Vagina (tissue), 2 donors: ENCODE measurements at regions not wholly inside any gene's neighbourhood (a gene's known extent, or its start where the extent isn't known, plus 50 kb on each side); places are given as distances from the start of the nearest gene placed in this dataset.
A peak's percentile ranks its signal among the peaks of the same experiment; 100 is the strongest.

Experiments
- DNase-seq, 2 donors: peaks; one replicate each; pipeline ENCODE4 v3.0.0-alpha.2; 2017; ENCODE audit errors: extremely low spot score in 2 of 2
- H3K27ac ChIP-seq: fragments of 200-600 bp; sonication (generic); one replicate; pipeline ENCODE4 v1.5.1; 2019
- H3K27me3 ChIP-seq: fragments of 200-600 bp; sonication (generic); one replicate; pipeline ENCODE4 v1.5.1; 2019
- H3K36me3 ChIP-seq, 2 donors: fragments of 200-600 bp; sonication (generic); one replicate each; pipeline ENCODE4 v1.5.1; 2017 to 2019
- H3K4me1 ChIP-seq: fragments of 200-600 bp; sonication (generic); one replicate; pipeline ENCODE4 v1.5.1; 2019
- H3K4me3 ChIP-seq, 2 donors: fragments of 200-600 bp; sonication (generic); 1 replicate in 1 of 2; 2 replicates in 1 of 2; pipeline ENCODE4 v1.5.1; 2016 to 2019
- H3K9me3 ChIP-seq: fragments of 200-600 bp; sonication (generic); one replicate; pipeline ENCODE4 v1.5.1; 2019
- CTCF ChIP-seq, 3 experiments: fragments of 450-650 bp in 2 of 3; fragments of 200-600 bp in 1 of 3; sonication (generic) in 1 of 3; IDR thresholded peaks; one replicate each; pipeline ENCODE4 v1.5.1; 2017 to 2019; ENCODE audit warnings: antibody characterized with exemption in 3 of 3, mild to moderate bottlenecking in 2 of 3, moderate library complexity in 2 of 3
- POLR2A ChIP-seq, 2 donors: fragments of 450-650 bp; IDR thresholded peaks; one replicate each; pipeline ENCODE4 v1.6.1; 2017; ENCODE audit warnings: antibody characterized with exemption in 2 of 2, mild to moderate bottlenecking in 2 of 2, moderate library complexity in 2 of 2
- POLR2AphosphoS5 ChIP-seq, 2 donors: sonication (generic); formaldehyde crosslinking; IDR thresholded peaks; one replicate each; pipeline ENCODE4 v1.9.0; 2017; ENCODE audit warnings: antibody characterized with exemption in 2 of 2, mild to moderate bottlenecking in 2 of 2, low read depth in 1 of 2; ENCODE audit not compliant: insufficient read depth in 1 of 2
- intact Hi-C: fragments of 100-400 bp; cut with DNase I; formaldehyde crosslinking; loops from one replicate; pipeline ENCODE4 v1.15.1; 2023

GRCh38 chr12:115199831-115200230 is 515.9 kb upstream of the TBX3 start:
- Histone ChIP-seq H3K4me1 (peaks cover 15% of the 10 kb centered on the region), H3K9me3 (no peaks in the 10 kb centered on the region), H3K36me3 (no peaks in the 10 kb centered on the region), H3K4me3 (no peak overlapping the region), H3K27ac (no peak overlapping the region), H3K27me3 (no peaks in the 10 kb centered on the region)
- intact Hi-C loops, result no loop called here
- no peak for DNase-seq
- TF ChIP-seq CTCF (IDR thresholded peaks at IDR 0.05), result no peak
- no peak for TF ChIP-seq POLR2AphosphoS5 (IDR thresholded peaks at IDR 0.05; ENCODE audit: insufficient read depth in 1 of 2, low read depth in 1 of 2)
- TF ChIP-seq POLR2A (IDR thresholded peaks at IDR 0.05), result no peak

- intact Hi-C loops, result no loop called here
- Histone ChIP-seq H3K27me3 (no peaks in the 10 kb centered on the region), H3K36me3 (no peaks in the 10 kb centered on the region), H3K4me1 (peaks cover 8% of the 10 kb centered on the region), H3K9me3 (no peaks in the 10 kb centered on the region), H3K27ac (no peak overlapping the region), H3K4me3 (no peak overlapping the region)
- no peak for TF ChIP-seq POLR2A (IDR thresholded peaks at IDR 0.05)
- no peak for TF ChIP-seq CTCF (IDR thresholded peaks at IDR 0.05)
- peak; percentile 31 to 32 for TF ChIP-seq POLR2AphosphoS5 (IDR thresholded peaks at IDR 0.05; ENCODE audit: insufficient read depth in 1 of 2, low read depth in 1 of 2)
- DNase-seq, result no peak
Measured at GRCh38 chr12:115194857-115195256, 510.9 kb upstream of the TBX3 start.

- TF ChIP-seq POLR2AphosphoS5 (IDR thresholded peaks at IDR 0.05; ENCODE audit: insufficient read depth in 1 of 2, low read depth in 1 of 2), result no peak
- TF ChIP-seq POLR2A (IDR thresholded peaks at IDR 0.05), result no peak
- no peak for TF ChIP-seq CTCF (IDR thresholded peaks at IDR 0.05)
- H3K27me3 ChIP-seq, result no peaks in the 10 kb centered on the region
- H3K27ac ChIP-seq, result no peak overlapping the region
- no peak overlapping the region for H3K4me3 ChIP-seq
- DNase-seq, result no peak
- H3K9me3 ChIP-seq, result no peaks in the 10 kb centered on the region
- intact Hi-C loops, result no loop called here
- H3K36me3 ChIP-seq, result no peaks in the 10 kb centered on the region
- H3K4me1 ChIP-seq, result peaks cover 8% of the 10 kb centered on the region
Measured at GRCh38 chr12:115194448-115194847, 510.5 kb upstream of the TBX3 start.

GRCh38 chr12:115191342-115191741 is 507.4 kb upstream of the TBX3 start:
- no peak for TF ChIP-seq CTCF (IDR thresholded peaks at IDR 0.05)
- TF ChIP-seq POLR2AphosphoS5 (IDR thresholded peaks at IDR 0.05; ENCODE audit: insufficient read depth in 1 of 2, low read depth in 1 of 2), result no peak
- TF ChIP-seq POLR2A (IDR thresholded peaks at IDR 0.05), result no peak
- Histone ChIP-seq H3K27me3 (no peaks in the 10 kb centered on the region), H3K9me3 (no peaks in the 10 kb centered on the region), H3K4me1 (peaks cover 8% of the 10 kb centered on the region), H3K36me3 (no peaks in the 10 kb centered on the region), H3K27ac (no peak overlapping the region), H3K4me3 (no peak overlapping the region)
- DNase-seq, result no peak
- intact Hi-C loops, result no loop called here

GRCh38 chr12:115190010-115190770 is 506.2 kb upstream of the TBX3 start:
- peaks cover 8% of the 10 kb centered on the region for H3K4me1 ChIP-seq
- H3K27me3 ChIP-seq, result no peaks in the 10 kb centered on the region
- intact Hi-C loops, result no loop called here
- no peaks in the 10 kb centered on the region for H3K36me3 ChIP-seq
- DNase-seq, result no peak
- H3K9me3 ChIP-seq, result no peaks in the 10 kb centered on the region
- no peak overlapping the region for H3K4me3 ChIP-seq
- no peak for TF ChIP-seq POLR2A (IDR thresholded peaks at IDR 0.05)
- no peak for TF ChIP-seq CTCF (IDR thresholded peaks at IDR 0.05)
- TF ChIP-seq POLR2AphosphoS5 (IDR thresholded peaks at IDR 0.05; ENCODE audit: insufficient read depth in 1 of 2, low read depth in 1 of 2), result no peak
- no peak overlapping the region for H3K27ac ChIP-seq
